NCI-H82 treated with DMSO at 0.1 percent for 48 hours (cell line): ENCODE measurements at regions not wholly inside any gene's neighbourhood (a gene's known extent, or its start where the extent isn't known, plus 50 kb on each side); places are given as distances from the start of the nearest gene placed in this dataset.

Experiments
- DNase-seq: peaks from one replicate; lab custom pipeline; 2025; ENCODE audit not compliant: unreplicated experiment; lab: John Stamatoyannopoulos, UW

GRCh38 chr11:130789056-130789640 lies 127.1 kb downstream of the SNX19 start:
- no peak for DNase-seq

- DNase-seq, result no peak
These were observed 125.6 kb downstream of the SNX19 start for GRCh38 chr11:130790689-130791088.

GRCh38 chr11:130792772-130793171 lies 123.5 kb downstream of the SNX19 start:
- no peak for DNase-seq

- DNase-seq, result no peak
These were observed 119.5 kb downstream of the SNX19 start for GRCh38 chr11:130796828-130797227.

- DNase-seq, result no peak
These were observed 118.0 kb downstream of the SNX19 start for GRCh38 chr11:130798280-130798679.

- no peak for DNase-seq
These were observed 117.5 kb downstream of the SNX19 start for GRCh38 chr11:130798801-130799200.

GRCh38 chr11:130801333-130802122 lies 114.8 kb downstream of the SNX19 start:
- no peak for DNase-seq

- DNase-seq, result no peak
These were observed 113.7 kb downstream of the SNX19 start for GRCh38 chr11:130802567-130802966.

- no peak for DNase-seq
These were observed 111.8 kb downstream of the SNX19 start for GRCh38 chr11:130804306-130805076.

GRCh38 chr11:130806746-130807145 lies 109.5 kb downstream of the SNX19 start:
- no peak for DNase-seq

GRCh38 chr11:130808541-130808940 lies 107.7 kb downstream of the SNX19 start:
- DNase-seq, result no peak

GRCh38 chr11:130813196-130813595 lies 103.1 kb downstream of the SNX19 start:
- DNase-seq, result no peak

- peak; percentile 11 for DNase-seq
These were observed 102.6 kb downstream of the SNX19 start for GRCh38 chr11:130813638-130814037.

GRCh38 chr11:130814440-130815096 lies 101.7 kb downstream of the SNX19 start:
- DNase-seq, result peak; percentile 88

- DNase-seq, result peak; percentile 45
These were observed 101.0 kb downstream of the SNX19 start for GRCh38 chr11:130815097-130815802.

GRCh38 chr11:130815956-130816355 lies 100.3 kb downstream of the SNX19 start:
- DNase-seq, result no peak

- DNase-seq, result no peak
These were observed 99.5 kb downstream of the SNX19 start for GRCh38 chr11:130816546-130817329.

GRCh38 chr11:130817330-130817944 lies 98.8 kb downstream of the SNX19 start:
- no peak for DNase-seq

GRCh38 chr11:130819625-130820024 lies 96.7 kb downstream of the SNX19 start:
- no peak for DNase-seq
